Activated T-cell treated with anti-CD3 and anti-CD28 coated beads, Interleukin-2, amount 50 U/mL, for 24 hours (primary cell): ENCODE measurements at regions not wholly inside any gene's neighbourhood (a gene's known extent, or its start where the extent isn't known, plus 50 kb on each side); places are given as distances from the start of the nearest gene placed in this dataset.

Experiments
- DNase-seq: peaks from one replicate; pipeline ENCODE4 v3.0.0-alpha.2; 2020
- H3K27ac Mint-ChIP-seq: 2 replicates; pipeline ENCODE4 v1.8.0; 2020; ENCODE audit warnings: mild to moderate bottlenecking, mixed read lengths
- H3K27me3 Mint-ChIP-seq: 2 replicates; pipeline ENCODE4 v1.8.0; 2020; ENCODE audit warnings: mixed read lengths
- H3K36me3 Mint-ChIP-seq: 2 replicates; pipeline ENCODE4 v1.8.0; 2020; ENCODE audit warnings: low read depth, mixed read lengths
- H3K4me1 Mint-ChIP-seq: 2 replicates; pipeline ENCODE4 v1.8.0; 2020; ENCODE audit warnings: low read depth, mixed read lengths
- H3K4me3 Mint-ChIP-seq: 2 replicates; pipeline ENCODE4 v1.8.0; 2020; ENCODE audit warnings: mild to moderate bottlenecking, moderate library complexity, mixed read lengths
- H3K9me3 Mint-ChIP-seq: 2 replicates; pipeline ENCODE4 v1.8.0; 2020; ENCODE audit warnings: mixed read lengths

DNA sequence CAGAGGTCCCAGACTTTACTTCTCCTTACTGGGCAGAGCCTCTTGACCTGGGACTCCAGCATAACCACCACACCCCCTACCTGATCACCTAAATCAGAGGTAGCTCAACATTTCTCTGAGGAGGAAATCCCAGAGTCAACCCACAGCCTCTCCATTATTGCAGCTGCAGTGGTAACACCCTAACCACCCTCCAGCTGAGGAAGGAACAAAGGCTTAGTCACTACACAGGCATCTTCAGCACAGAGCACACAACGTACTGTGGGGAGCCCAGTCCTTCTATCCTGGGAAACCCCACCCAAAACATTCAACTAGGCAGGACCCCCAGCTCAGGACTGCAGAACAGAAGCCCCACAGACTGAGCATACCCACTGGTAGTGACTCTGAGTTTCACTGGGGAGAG is 824.7 kb upstream of the SLITRK5 start:
- no peak for DNase-seq
- Mint-ChIP-seq H3K9me3 (peaks cover 4% of the 10 kb centered on the region), H3K27me3 (no peaks in the 10 kb centered on the region), H3K27ac (no peak overlapping the region), H3K36me3 (no peaks in the 10 kb centered on the region), H3K4me1 (no peaks in the 10 kb centered on the region), H3K4me3 (no peak overlapping the region)

DNA sequence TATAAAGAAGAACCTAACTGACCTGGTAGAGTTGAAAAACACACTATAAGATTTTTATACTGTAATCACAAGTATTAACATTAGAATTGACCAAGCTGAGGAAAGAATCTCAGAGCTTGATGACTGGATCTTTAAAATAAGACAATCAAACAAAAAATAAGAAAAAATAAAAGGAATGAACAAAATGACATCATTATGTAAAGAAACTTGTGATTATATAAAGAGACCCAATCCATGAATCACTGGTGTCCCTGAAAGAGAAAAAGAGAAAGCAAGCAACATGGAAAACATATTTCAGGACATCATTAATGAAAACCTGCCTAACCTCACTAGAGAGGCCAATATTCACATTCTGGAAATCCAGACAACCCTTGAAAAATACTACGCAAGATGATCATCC is 822.5 kb upstream of the SLITRK5 start:
- Mint-ChIP-seq H3K27ac (no peak overlapping the region), H3K9me3 (peaks cover 4% of the 10 kb centered on the region), H3K27me3 (no peaks in the 10 kb centered on the region), H3K4me3 (no peak overlapping the region), H3K36me3 (no peaks in the 10 kb centered on the region), H3K4me1 (no peaks in the 10 kb centered on the region)
- no peak for DNase-seq

DNA sequence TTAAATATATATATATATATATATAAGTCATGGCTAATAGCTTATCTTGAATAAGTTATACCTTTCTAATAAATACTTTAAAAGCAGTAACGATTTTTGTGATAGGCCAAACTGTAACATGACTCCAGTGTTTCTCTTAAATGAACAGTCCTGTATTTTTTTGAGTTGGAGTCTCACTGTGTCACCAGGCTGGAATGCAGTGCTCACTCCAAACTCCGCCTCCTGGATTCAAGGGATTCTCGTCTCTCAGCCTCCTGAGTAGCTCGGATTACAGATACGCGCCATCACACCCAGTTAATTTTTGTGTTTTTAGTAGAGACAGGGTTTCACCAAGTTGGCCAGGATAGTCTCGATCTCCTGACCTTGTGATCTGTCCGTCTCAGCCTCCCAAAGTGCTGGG is 814.2 kb upstream of the SLITRK5 start:
- H3K27ac Mint-ChIP-seq = no peak overlapping the region
- no peak for DNase-seq
- no peaks in the 10 kb centered on the region for H3K4me1 Mint-ChIP-seq
- no peaks in the 10 kb centered on the region for H3K36me3 Mint-ChIP-seq
- H3K9me3 Mint-ChIP-seq = no peaks in the 10 kb centered on the region
- H3K4me3 Mint-ChIP-seq = no peak overlapping the region
- H3K27me3 Mint-ChIP-seq = no peaks in the 10 kb centered on the region

DNA sequence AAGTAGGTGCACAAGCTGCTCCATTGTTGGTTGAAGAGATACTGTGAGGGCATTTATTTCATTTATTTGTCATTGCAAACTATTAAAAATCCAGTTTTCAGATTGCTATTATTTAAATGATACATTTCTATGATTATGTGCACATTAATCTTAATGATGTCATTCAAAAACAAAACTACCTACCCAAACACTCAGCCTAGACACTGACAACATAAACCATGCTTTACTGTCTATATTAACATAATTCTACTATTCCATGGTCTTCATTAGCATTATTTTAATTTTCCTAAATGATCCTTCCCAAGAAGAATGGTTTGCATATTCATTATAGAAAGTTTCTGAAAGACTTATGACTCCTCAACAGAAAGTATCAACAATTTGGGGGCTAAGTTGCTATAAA is 813.0 kb upstream of the SLITRK5 start:
- Mint-ChIP-seq H3K4me1 (no peaks in the 10 kb centered on the region), H3K9me3 (no peaks in the 10 kb centered on the region), H3K4me3 (no peak overlapping the region), H3K27me3 (no peaks in the 10 kb centered on the region), H3K27ac (no peak overlapping the region), H3K36me3 (no peaks in the 10 kb centered on the region)
- DNase-seq = no peak

DNA sequence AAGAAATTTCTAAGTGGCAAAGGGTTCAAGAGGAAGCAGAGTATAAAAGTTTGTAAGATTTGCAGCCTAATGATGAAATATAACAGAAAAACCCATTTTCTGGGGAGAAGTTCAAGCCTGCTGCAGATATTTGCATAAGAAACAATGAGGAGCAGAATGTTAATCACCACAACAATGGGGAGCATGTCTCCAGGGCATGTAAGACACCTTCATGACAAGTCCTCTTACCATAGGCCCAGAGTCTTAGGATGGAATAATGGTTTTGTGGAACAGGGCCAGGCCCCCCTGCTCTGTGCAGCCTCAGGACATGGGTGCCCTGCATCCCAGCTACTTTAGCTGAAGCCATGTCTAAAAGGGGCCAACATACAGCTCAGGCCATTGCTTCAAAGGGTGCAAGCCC is 809.0 kb upstream of the SLITRK5 start:
- Mint-ChIP-seq H3K27me3 (no peaks in the 10 kb centered on the region), H3K36me3 (no peaks in the 10 kb centered on the region), H3K27ac (no peak overlapping the region), H3K9me3 (no peaks in the 10 kb centered on the region), H3K4me3 (no peak overlapping the region), H3K4me1 (no peaks in the 10 kb centered on the region)
- no peak for DNase-seq

DNA sequence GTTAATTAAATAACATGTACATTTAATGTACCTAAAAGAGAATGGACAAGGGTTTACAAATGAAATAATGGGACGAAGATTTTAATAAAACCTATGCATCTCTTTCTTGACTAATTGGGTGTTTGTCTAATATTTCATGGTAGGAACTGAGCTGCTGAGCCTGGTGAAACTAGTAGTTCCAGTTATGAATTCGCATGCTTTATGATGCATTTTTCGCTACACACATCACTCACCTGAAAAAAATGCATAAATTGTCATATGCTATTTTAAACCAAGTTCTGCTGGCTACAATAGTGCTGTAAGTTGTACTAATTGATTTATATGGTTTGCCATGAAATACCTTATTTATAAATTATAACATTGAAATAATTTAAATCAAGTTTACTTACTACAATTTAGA is 806.8 kb upstream of the SLITRK5 start:
- H3K36me3 Mint-ChIP-seq = no peaks in the 10 kb centered on the region
- no peak for DNase-seq
- H3K27ac Mint-ChIP-seq = no peak overlapping the region
- no peaks in the 10 kb centered on the region for H3K4me1 Mint-ChIP-seq
- no peaks in the 10 kb centered on the region for H3K27me3 Mint-ChIP-seq
- no peaks in the 10 kb centered on the region for H3K9me3 Mint-ChIP-seq
- H3K4me3 Mint-ChIP-seq = no peak overlapping the region

DNA sequence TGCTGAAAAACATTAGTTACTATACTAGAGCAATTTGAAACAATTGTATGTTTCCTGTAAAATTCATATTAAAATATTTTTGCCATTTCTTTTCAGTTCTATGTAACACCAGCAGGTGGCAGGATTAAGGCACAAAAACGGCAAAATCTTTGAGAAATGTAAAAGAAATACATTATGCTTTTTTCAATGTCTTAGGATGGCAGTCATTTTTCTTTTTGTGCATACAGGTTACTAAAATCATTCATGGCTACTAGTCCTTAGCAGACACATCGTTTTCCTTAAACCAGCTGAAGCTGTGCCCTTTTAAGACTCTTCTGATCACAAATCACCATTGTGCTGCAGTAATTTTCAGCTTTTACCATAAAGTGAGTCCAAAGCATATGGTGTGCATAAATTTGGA is 800.7 kb upstream of the SLITRK5 start:
- no peak for DNase-seq
- H3K27ac Mint-ChIP-seq = no peak overlapping the region
- no peaks in the 10 kb centered on the region for H3K4me1 Mint-ChIP-seq
- H3K27me3 Mint-ChIP-seq = no peaks in the 10 kb centered on the region
- H3K4me3 Mint-ChIP-seq = no peak overlapping the region
- no peaks in the 10 kb centered on the region for H3K36me3 Mint-ChIP-seq
- no peaks in the 10 kb centered on the region for H3K9me3 Mint-ChIP-seq

DNA sequence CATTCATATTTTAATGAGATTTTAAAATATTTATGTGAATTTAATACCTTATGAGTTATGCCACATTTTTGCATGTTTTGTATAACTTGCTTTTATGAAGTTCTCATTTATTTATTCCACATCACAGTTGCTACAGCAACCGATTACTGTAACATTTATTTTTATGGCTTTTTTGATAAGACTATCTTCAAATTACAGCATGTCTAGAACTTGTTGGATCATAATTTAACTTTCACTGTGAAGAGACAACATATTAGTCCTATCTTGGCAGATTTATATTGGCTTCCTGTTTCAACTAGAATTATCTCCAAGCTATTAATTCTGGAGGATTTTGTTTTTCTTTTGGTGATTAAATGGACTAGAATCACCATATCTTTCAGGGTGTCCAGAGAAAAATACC is 793.7 kb upstream of the SLITRK5 start:
- Mint-ChIP-seq H3K27ac (no peak overlapping the region), H3K4me3 (no peak overlapping the region), H3K36me3 (no peaks in the 10 kb centered on the region), H3K27me3 (no peaks in the 10 kb centered on the region), H3K4me1 (no peaks in the 10 kb centered on the region), H3K9me3 (no peaks in the 10 kb centered on the region)
- DNase-seq = no peak

DNA sequence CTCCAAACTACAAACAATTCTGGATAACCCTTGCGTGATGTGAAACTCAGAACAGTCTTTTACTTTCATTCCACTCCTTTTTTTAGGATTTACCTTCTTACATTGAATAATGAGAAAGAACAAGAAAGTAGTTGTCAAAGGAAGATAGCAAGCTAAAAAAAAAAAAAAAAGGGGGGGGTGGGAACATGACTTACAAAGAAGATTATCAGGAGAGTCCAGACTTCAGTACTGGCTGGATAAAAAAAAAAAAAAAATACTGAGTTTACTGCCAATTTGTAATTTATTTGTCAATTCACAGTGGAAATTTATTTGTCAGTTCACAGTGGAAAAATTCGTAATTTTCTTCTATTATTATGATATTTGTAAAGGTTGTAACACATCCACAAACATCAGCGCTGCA is 792.4 kb upstream of the SLITRK5 start:
- Mint-ChIP-seq H3K27me3 (no peaks in the 10 kb centered on the region), H3K4me1 (peaks cover 2% of the 10 kb centered on the region), H3K27ac (no peak overlapping the region), H3K36me3 (no peaks in the 10 kb centered on the region), H3K9me3 (no peaks in the 10 kb centered on the region), H3K4me3 (no peak overlapping the region)
- DNase-seq = no peak

DNA sequence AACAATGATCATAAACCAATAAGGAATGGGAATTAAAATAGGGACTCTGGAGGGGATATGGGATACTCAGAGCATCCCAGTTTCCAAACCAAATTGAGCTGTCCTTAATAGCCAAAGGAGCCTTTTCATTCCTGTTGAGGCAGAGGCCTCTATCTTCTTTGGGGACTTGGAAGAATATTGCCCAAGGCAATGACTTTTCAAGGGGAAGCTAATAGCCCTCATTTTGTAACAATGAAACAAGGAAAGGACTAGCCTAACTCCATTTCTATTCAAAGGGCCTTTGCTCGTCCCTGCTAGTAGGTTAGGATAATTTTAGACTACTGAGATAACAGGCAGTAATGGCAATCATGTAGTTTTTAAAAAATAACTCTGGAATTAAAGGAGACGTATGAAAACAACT is 789.8 kb upstream of the SLITRK5 start:
- no peak overlapping the region for H3K4me3 Mint-ChIP-seq
- H3K36me3 Mint-ChIP-seq = no peaks in the 10 kb centered on the region
- peaks cover 2% of the 10 kb centered on the region for H3K4me1 Mint-ChIP-seq
- H3K27me3 Mint-ChIP-seq = no peaks in the 10 kb centered on the region
- no peak overlapping the region for H3K27ac Mint-ChIP-seq
- H3K9me3 Mint-ChIP-seq = no peaks in the 10 kb centered on the region
- DNase-seq = no peak

DNA sequence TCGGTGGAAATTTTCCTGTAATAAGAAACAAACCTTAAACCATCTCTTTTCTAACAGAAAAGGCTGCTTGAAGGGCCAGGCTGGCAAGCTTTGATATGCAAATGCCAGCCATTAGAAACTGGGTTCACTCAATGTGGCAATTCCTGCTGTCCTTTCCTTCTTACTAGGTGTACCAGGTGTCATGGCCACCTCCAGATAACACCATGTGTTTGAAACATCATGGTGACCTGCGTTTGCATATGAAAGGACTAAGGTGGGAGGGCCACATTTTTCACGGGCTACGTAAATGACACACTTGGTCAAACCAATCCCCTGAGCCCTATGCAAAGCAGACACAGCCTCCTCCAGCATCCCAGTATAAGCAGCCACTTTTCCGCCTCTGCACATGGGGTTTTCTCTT is 789.1 kb upstream of the SLITRK5 start:
- Mint-ChIP-seq H3K27ac (no peak overlapping the region), H3K27me3 (no peaks in the 10 kb centered on the region), H3K4me3 (no peak overlapping the region), H3K9me3 (no peaks in the 10 kb centered on the region), H3K36me3 (no peaks in the 10 kb centered on the region), H3K4me1 (peaks cover 2% of the 10 kb centered on the region)
- no peak for DNase-seq

DNA sequence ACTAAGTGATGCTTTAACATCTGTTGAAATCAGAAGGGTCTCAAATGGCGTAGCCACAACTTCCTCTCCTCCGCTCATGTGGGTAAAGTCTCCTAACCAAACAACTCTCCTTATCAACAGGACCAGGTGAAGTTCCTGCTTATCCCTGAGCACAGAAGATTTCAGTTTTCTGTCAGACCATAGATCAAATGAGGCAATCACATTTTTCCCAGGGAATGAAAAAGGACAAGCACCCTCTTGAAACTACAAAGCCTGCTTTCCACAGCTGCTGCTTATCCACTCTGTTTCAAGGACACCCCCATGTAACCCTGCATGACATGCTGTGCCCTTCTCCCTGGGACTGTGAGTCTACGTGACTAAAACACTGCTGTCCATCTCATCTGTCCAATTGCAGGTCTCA is 788.3 kb upstream of the SLITRK5 start:
- H3K27ac Mint-ChIP-seq = no peak overlapping the region
- no peaks in the 10 kb centered on the region for H3K9me3 Mint-ChIP-seq
- H3K27me3 Mint-ChIP-seq = no peaks in the 10 kb centered on the region

DNA sequence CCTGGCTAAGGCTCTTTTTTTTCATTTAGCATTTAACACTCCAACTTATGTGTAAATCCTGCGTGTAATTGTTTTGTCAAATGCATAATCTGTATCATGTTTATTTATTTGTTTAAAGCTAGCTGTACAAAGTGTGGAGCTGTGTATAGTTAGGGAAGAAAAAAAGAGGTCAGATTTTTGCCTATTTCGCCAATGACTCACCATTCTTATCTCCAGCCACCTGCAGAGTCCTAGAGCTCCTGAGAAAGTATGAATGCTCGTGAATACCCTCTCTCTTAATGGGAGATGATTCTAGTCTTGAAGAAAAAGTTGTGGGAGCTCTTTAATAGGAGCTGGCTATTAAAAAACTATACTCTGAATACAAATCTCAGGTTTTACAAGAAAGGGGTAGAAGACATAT is 778.8 kb upstream of the SLITRK5 start:
- Mint-ChIP-seq H3K9me3 (peaks cover 9% of the 10 kb centered on the region), H3K27ac (no peak overlapping the region), H3K4me3 (no peak overlapping the region), H3K4me1 (no peaks in the 10 kb centered on the region), H3K27me3 (no peaks in the 10 kb centered on the region), H3K36me3 (no peaks in the 10 kb centered on the region)
- no peak for DNase-seq

More for the DNA sequence above, 788.3 kb upstream of the SLITRK5 start:
- Mint-ChIP-seq H3K4me3 (no peak overlapping the region), H3K36me3 (no peaks in the 10 kb centered on the region), H3K4me1 (peaks cover 2% of the 10 kb centered on the region)
- DNase-seq = no peak

DNA sequence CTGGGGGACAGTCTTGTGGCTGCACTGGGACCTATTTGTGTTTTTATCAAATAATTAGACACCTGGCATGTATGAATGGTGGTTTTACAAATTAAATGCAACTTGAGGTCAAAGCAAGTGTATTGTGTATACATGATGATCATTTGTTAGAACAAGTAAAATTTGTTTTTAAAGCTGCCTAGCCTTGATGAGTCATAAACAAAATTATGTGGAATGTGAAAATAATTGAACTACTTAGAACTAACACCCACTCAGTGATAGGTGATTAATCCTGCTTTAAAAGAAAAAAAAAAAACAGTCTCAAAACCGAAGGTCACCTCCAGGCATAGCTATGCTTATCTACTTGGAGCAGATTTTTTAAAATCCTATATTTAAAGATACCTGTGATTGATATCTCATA is 770.3 kb upstream of the SLITRK5 start:
- Mint-ChIP-seq H3K9me3 (no peaks in the 10 kb centered on the region), H3K4me3 (no peak overlapping the region), H3K36me3 (no peaks in the 10 kb centered on the region), H3K4me1 (no peaks in the 10 kb centered on the region), H3K27me3 (no peaks in the 10 kb centered on the region), H3K27ac (no peak overlapping the region)
- no peak for DNase-seq

DNA sequence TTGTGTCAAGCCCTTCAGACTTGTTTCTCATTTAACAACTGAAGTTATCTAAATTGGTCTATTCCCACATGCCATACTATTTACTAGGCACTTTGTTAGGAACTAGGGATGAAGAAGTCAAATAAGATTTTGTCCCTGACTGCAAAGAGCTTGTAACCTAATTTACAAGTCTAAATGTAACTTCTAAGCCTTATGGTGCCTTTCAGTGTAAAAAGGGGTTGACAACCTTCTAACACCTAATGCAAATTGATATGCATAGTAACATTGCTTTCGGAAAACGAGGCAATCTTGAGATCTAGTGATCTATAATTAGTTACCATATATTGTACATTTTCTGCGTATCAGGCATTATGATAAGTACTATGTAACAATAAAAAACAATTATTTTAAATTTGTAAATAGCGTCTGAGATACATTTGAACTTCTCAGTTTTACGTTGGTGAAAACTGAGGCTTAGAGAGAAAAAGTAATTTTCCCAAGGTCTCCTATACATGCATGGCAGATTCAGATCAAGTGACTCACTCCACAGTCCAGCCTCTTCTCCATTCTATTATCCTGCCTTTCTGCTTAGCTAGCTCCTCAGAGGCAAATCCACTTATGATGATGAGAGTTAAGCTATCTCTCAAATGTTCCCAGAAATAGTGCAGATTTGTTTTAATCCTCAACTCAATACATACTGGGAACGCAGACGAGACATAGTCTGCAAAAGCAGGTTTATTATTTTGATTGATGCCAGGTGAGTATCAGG is 764.9 kb upstream of the SLITRK5 start:
- H3K27me3 Mint-ChIP-seq = no peaks in the 10 kb centered on the region

DNA sequence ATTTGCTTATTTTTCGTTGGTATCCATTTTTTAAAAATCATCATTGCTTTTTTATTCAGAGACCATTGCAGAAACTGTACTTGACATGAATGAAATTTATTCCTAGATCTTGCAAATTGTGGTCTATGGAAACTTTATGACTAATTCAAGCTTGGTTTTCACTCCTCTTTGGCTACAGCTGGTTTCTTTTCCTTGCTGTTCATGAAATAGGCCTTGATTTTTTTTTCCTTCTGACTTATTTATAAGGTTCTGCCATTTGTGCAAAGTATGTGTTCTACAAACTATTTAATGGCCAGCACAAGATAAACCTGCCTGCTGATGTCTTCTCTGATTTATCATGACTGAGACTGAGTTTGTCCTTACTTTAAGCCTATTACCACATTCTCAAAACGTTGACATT is 764.0 kb upstream of the SLITRK5 start:
- Mint-ChIP-seq H3K4me3 (no peak overlapping the region), H3K4me1 (no peaks in the 10 kb centered on the region), H3K27ac (no peak overlapping the region), H3K27me3 (no peaks in the 10 kb centered on the region), H3K36me3 (no peaks in the 10 kb centered on the region), H3K9me3 (no peaks in the 10 kb centered on the region)
- DNase-seq = no peak

More for the DNA sequence above, 764.9 kb upstream of the SLITRK5 start:
- Mint-ChIP-seq H3K9me3 (no peaks in the 10 kb centered on the region), H3K27ac (no peak overlapping the region), H3K4me3 (no peak overlapping the region), H3K4me1 (no peaks in the 10 kb centered on the region), H3K36me3 (no peaks in the 10 kb centered on the region)
- DNase-seq = no peak
